Gastrocnemius medialis (tissue), 4 donors: ENCODE measurements at regions not wholly inside any gene's neighbourhood (a gene's known extent, or its start where the extent isn't known, plus 50 kb on each side); places are given as distances from the start of the nearest gene placed in this dataset.

Experiments used
- ATAC-seq, 2 donors: fragments of 150-250 bp; one replicate each; pipeline ENCODE4 v1.9.1; 2016
- DNase-seq, 2 donors: peaks; one replicate each; pipeline ENCODE4 v3.0.0-alpha.2; 2019
- H3K27ac ChIP-seq, 4 donors: fragments of 200-600 bp; sonication (generic); 1 replicate in 1 of 4; 2 replicates in 3 of 4; pipeline ENCODE4 v1.5.1; 2016 to 2018; ENCODE audit warnings: mild to moderate bottlenecking in 2 of 4, moderate library complexity in 1 of 4
- H3K27me3 ChIP-seq, 3 donors: fragments of 200-600 bp; sonication (generic) in 2 of 3; 1 replicate in 1 of 3; 2 replicates in 2 of 3; pipeline versions ENCODE4 v1.5.1 to v1.6.0; 2016 to 2019; ENCODE audit warnings: mild to moderate bottlenecking in 1 of 3, moderate library complexity in 1 of 3
- H3K36me3 ChIP-seq, 2 donors: fragments of 200-600 bp; sonication (generic) in 1 of 2; one replicate each; pipeline ENCODE4 v1.5.1; 2017 to 2018
- H3K4me1 ChIP-seq, 2 donors: fragments of 200-600 bp; sonication (generic) in 1 of 2; one replicate each; pipeline ENCODE4 v1.5.1; 2016 to 2017; ENCODE audit warnings: mild to moderate bottlenecking in 2 of 2
- H3K4me3 ChIP-seq, 4 donors: fragments of 200-600 bp; sonication (generic) in 3 of 4; 1 replicate in 1 of 4; 2 replicates in 3 of 4; pipeline ENCODE4 v1.5.1; 2016 to 2019; ENCODE audit warnings: mild to moderate bottlenecking in 2 of 4
- H3K9me3 ChIP-seq, 3 donors: fragments of 200-600 bp; sonication (generic) in 2 of 3; 1 replicate in 1 of 3; 2 replicates in 2 of 3; pipeline ENCODE4 v1.5.1; 2016 to 2019
- POLR2A ChIP-seq, 2 donors: fragments of 450-650 bp; IDR thresholded peaks; one replicate each; pipeline ENCODE4 v1.6.1; 2017; ENCODE audit warnings: antibody characterized with exemption in 2 of 2, mild to moderate bottlenecking in 2 of 2, moderate library complexity in 2 of 2
- in situ Hi-C, 4 donors: fragments of 200-750 bp; cut with MboI; loops; one replicate each; pipeline versions ENCODE4 v1.15.0 to v1.8.0; 2017; ENCODE audit warnings: low sequenced_read_pairs in 4 of 4
- intact Hi-C: fragments of 100-400 bp; cut with DNase I; formaldehyde crosslinking; loops from one replicate; pipeline ENCODE4 v1.15.1; 2023; ENCODE audit warnings: low total_unique reads
- TF ChIP-seq, protein P1 (sequence below), 5 experiments: fragments of 450-650 bp in 3 of 5; fragments of 200-600 bp in 2 of 5; sonication (generic) in 2 of 5; IDR thresholded peaks in 4 of 5; conservative IDR thresholded peaks in 1 of 5; 1 replicate in 4 of 5; 2 replicates in 1 of 5; pipeline ENCODE4 v1.5.1; 2016 to 2019; ENCODE audit warnings: antibody characterized with exemption in 5 of 5, mild to moderate bottlenecking in 3 of 5, moderate library complexity in 3 of 5

DNA sequence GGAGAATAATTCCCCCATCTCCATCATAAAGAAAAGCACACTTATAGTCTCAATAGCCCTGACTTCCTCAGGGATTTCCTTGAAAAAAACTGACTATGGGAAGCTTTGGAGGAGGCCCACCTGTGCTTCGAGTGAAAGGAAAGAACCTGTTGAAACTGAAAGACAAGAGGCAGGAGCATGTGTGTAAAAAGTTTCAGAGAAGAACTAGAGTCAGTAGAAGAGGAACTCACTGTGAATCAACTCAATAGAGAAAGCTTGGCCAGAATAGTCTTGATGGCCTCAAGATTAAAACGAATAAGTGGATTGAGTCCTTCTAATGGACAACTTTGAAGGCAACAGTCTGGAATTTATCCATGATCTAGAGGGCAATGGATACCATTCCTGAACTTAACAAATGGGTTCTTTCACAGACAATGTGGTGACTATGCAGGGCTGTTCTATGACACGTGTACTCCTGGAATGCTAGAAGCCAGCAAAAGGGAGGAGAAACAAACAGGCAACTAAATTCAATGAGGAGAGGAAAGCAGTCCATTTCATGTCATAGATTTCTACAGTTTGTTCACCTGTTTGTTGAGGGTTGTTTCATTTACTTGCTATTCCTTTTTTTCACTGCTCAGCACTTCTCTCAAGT, 442.3 kb downstream of the GRB14 start:
- intact Hi-C loops (no loop called here), in situ Hi-C loops (no loop called here)
- no peaks in the 10 kb centered on the region for H3K27me3 ChIP-seq
- H3K27ac ChIP-seq: no peak overlapping the region
- H3K36me3 ChIP-seq: no peaks in the 10 kb centered on the region
- no peak for DNase-seq
- H3K4me3 ChIP-seq: no peak overlapping the region
- H3K4me1 ChIP-seq: no peaks in the 10 kb centered on the region
- no peak for TF ChIP-seq POLR2A (IDR thresholded peaks at IDR 0.05)
- TF ChIP-seq, protein P1, sequence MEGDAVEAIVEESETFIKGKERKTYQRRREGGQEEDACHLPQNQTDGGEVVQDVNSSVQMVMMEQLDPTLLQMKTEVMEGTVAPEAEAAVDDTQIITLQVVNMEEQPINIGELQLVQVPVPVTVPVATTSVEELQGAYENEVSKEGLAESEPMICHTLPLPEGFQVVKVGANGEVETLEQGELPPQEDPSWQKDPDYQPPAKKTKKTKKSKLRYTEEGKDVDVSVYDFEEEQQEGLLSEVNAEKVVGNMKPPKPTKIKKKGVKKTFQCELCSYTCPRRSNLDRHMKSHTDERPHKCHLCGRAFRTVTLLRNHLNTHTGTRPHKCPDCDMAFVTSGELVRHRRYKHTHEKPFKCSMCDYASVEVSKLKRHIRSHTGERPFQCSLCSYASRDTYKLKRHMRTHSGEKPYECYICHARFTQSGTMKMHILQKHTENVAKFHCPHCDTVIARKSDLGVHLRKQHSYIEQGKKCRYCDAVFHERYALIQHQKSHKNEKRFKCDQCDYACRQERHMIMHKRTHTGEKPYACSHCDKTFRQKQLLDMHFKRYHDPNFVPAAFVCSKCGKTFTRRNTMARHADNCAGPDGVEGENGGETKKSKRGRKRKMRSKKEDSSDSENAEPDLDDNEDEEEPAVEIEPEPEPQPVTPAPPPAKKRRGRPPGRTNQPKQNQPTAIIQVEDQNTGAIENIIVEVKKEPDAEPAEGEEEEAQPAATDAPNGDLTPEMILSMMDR (IDR thresholded peaks at IDR 0.05 in 4 of 5, conservative IDR thresholded peaks at IDR 0.05 in 1 of 5): no peak
- H3K9me3 ChIP-seq: no peaks in the 10 kb centered on the region
- no peak for ATAC-seq

GRCh38 chr2:164164602-164165001, 428.8 kb upstream of the FIGN start:
- Histone ChIP-seq H3K27me3 (no peaks in the 10 kb centered on the region), H3K27ac (no peak overlapping the region), H3K4me1 (no peaks in the 10 kb centered on the region), H3K4me3 (no peak overlapping the region), H3K9me3 (no peaks in the 10 kb centered on the region), H3K36me3 (no peaks in the 10 kb centered on the region)
- intact Hi-C loops: no loop called here
- DNase-seq (no peak), ATAC-seq (no peak)
- in situ Hi-C loops: no loop called here
- TF ChIP-seq POLR2A (IDR thresholded peaks at IDR 0.05): no peak
- TF ChIP-seq, protein P1 (IDR thresholded peaks at IDR 0.05 in 4 of 5, conservative IDR thresholded peaks at IDR 0.05 in 1 of 5): no peak

DNA sequence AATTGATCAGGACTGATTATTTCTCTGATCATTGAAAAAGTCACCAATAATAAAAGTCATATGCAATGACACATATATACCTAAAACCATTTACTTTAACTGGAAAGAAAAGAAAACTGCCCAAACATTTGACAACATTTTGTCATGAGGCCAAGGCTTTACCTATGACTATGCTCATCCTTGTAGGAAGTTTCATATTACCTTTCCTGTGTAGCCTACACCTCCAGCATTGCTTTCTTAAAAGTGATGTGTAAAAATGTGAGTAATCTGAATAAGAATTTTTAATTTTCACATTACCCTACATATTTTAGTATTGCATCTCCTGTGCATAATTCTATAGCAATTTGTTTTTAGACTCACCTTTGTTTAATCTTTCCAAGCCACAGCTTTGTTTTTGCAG, 419.8 kb upstream of the FIGN start:
- Histone ChIP-seq H3K9me3 (no peaks in the 10 kb centered on the region), H3K27me3 (no peaks in the 10 kb centered on the region), H3K36me3 (no peaks in the 10 kb centered on the region), H3K4me3 (no peak overlapping the region), H3K4me1 (no peaks in the 10 kb centered on the region), H3K27ac (no peak overlapping the region)
- TF ChIP-seq, protein P1 (IDR thresholded peaks at IDR 0.05 in 4 of 5, conservative IDR thresholded peaks at IDR 0.05 in 1 of 5): no peak
- TF ChIP-seq POLR2A (IDR thresholded peaks at IDR 0.05): no peak
- in situ Hi-C loops: no loop called here
- no peak for DNase-seq
- intact Hi-C loops: no loop called here
- ATAC-seq: no peak

- no peak overlapping the region for H3K27ac ChIP-seq
- no peak for DNase-seq
- ATAC-seq: no peak
- H3K9me3 ChIP-seq: no peaks in the 10 kb centered on the region
- H3K4me1 ChIP-seq: no peaks in the 10 kb centered on the region
- intact Hi-C loops (no loop called here), in situ Hi-C loops (no loop called here)
- TF ChIP-seq, protein P1 (IDR thresholded peaks at IDR 0.05 in 4 of 5, conservative IDR thresholded peaks at IDR 0.05 in 1 of 5): no peak
- TF ChIP-seq POLR2A (IDR thresholded peaks at IDR 0.05): no peak
- no peak overlapping the region for H3K4me3 ChIP-seq
- H3K36me3 ChIP-seq: no peaks in the 10 kb centered on the region
- no peaks in the 10 kb centered on the region for H3K27me3 ChIP-seq
Measured at GRCh38 chr2:164151522-164151921, 415.7 kb upstream of the FIGN start.

DNA sequence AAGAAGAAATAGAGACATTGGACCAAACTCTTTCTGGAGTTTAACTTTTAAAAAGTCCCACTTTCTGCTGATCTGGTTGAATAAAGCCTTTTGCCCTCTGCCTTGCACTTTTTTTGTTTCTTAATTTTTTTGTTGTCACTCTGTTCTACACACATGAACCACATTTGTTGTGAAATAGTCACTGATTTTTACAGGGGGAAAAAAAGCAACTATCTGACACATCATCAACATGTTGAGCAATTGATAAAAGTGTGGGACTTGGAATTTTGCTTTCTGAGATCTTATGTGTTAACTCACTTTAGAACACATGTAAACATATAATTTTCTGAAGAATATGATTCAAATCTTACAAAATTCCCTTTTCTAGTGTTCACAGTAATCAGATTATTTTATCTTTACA, 414.8 kb upstream of the FIGN start:
- no peak for DNase-seq
- Histone ChIP-seq H3K36me3 (no peaks in the 10 kb centered on the region), H3K9me3 (no peaks in the 10 kb centered on the region), H3K4me3 (no peak overlapping the region), H3K4me1 (no peaks in the 10 kb centered on the region), H3K27me3 (no peaks in the 10 kb centered on the region), H3K27ac (no peak overlapping the region)
- ATAC-seq: no peak
- no peak for TF ChIP-seq POLR2A (IDR thresholded peaks at IDR 0.05)
- TF ChIP-seq, protein P1 (IDR thresholded peaks at IDR 0.05 in 4 of 5, conservative IDR thresholded peaks at IDR 0.05 in 1 of 5): no peak
- in situ Hi-C loops: no loop called here
- intact Hi-C loops: no loop called here
